PC-3 (cell line): ENCODE measurements at regions not wholly inside any gene's neighbourhood (a gene's known extent, or its start where the extent isn't known, plus 50 kb on each side); places are given as distances from the start of the nearest gene placed in this dataset.

Experiments used
- CTCF ChIP-seq: fragments of 300-600 bp; sonication (generic); conservative IDR thresholded peaks from 2 replicates; pipeline ENCODE4 v1.5.1; 2017; ENCODE audit warnings: antibody characterized with exemption, low read depth, mild to moderate bottlenecking, low read length
- EZH2phosphoT487 ChIP-seq: fragments of 300-600 bp; sonication (generic); IDR thresholded peaks from 2 replicates; pipeline ENCODE4 v1.6.1; 2018; ENCODE audit warnings: mild to moderate bottlenecking, antibody characterized with exemption, low read length, borderline replicate concordance

GRCh38 chr2:37873749-37874330 is 51.2 kb upstream of the RMDN2 start:
- TF ChIP-seq CTCF (no peak), EZH2phosphoT487 (no peak)
